WTC11 (cell line): ENCODE measurements at regions not wholly inside any gene's neighbourhood (a gene's known extent, or its start where the extent isn't known, plus 50 kb on each side); places are given as distances from the start of the nearest gene placed in this dataset.

Experiments
- ATAC-seq: fragments of 200-7000 bp; cut with Tn5 transposase; 2 replicates; pipeline ENCODE4 v1.10.0; 2021; ENCODE audit warnings: mild to moderate bottlenecking, moderate library complexity
- CTCF ChIA-PET: fragments of 300-600 bp; sonication (Branson Sonifier 250); formaldehyde crosslinking; loops from one replicate; lab custom pipeline; 2021; ENCODE audit warnings: antibody characterized with exemption; lab: Charles Lee
- POLR2A ChIA-PET: fragments of 350-600 bp; sonication (Branson Sonifier 250); formaldehyde crosslinking; loops from one replicate; lab custom pipeline; 2021; ENCODE audit warnings: antibody characterized with exemption; lab: Charles Lee
- DNase-seq: peaks from one replicate; pipeline ENCODE4 v3.0.0; 2021; ENCODE audit warnings: low spot score
- H3K27ac Mint-ChIP-seq: 2 replicates; pipeline ENCODE4 v1.8.0; 2021; ENCODE audit warnings: mixed read lengths
- H3K27me3 Mint-ChIP-seq: 2 replicates; pipeline ENCODE4 v1.8.0; 2021; ENCODE audit warnings: low read depth, mild to moderate bottlenecking, moderate library complexity, mixed read lengths
- H3K36me3 Mint-ChIP-seq: 2 replicates; pipeline ENCODE4 v1.8.0; 2021; ENCODE audit warnings: mixed read lengths
- H3K4me1 Mint-ChIP-seq: 2 replicates; pipeline ENCODE4 v1.8.0; 2022; ENCODE audit warnings: mixed read lengths
- H3K4me3 Mint-ChIP-seq: 2 replicates; pipeline ENCODE4 v1.8.0; 2021; ENCODE audit warnings: mild to moderate bottlenecking, moderate library complexity, mixed read lengths
- H3K9me3 Mint-ChIP-seq: 2 replicates; pipeline ENCODE4 v1.8.0; 2021; ENCODE audit warnings: mixed read lengths
- ETV6 ChIP-seq: sonication (generic); formaldehyde crosslinking; IDR thresholded peaks from 2 replicates; pipeline ENCODE4 v1.8.1; 2022; ENCODE audit warnings: mild to moderate bottlenecking, missing genetic modification reagents
- IRF2 ChIP-seq: sonication (generic); formaldehyde crosslinking; IDR thresholded peaks from 2 replicates; pipeline ENCODE4 v1.8.0; 2022; ENCODE audit warnings: low read depth, missing genetic modification reagents, borderline replicate concordance
- NR1H2 ChIP-seq: sonication (generic); formaldehyde crosslinking; IDR thresholded peaks from 2 replicates; pipeline ENCODE4 v1.9.0; 2021; ENCODE audit warnings: mild to moderate bottlenecking, moderate library complexity, missing genetic modification reagents
- SOX15 ChIP-seq: fragments of 250-450 bp; sonication (Bioruptor Pico); IDR thresholded peaks from 2 replicates; pipeline ENCODE4 v1.9.0; 2021; ENCODE audit warnings: mild to moderate bottlenecking
- ZNF423 ChIP-seq: fragments of 250-450 bp; sonication (Bioruptor Pico); IDR thresholded peaks from 2 replicates; pipeline ENCODE4 v2.1.2; 2022; ENCODE audit warnings: mild to moderate bottlenecking, moderate library complexity
- ZNF671 ChIP-seq: fragments of 250-450 bp; sonication (Bioruptor Pico); IDR thresholded peaks from 2 replicates; pipeline ENCODE4 v1.8.0; 2021; ENCODE audit warnings: mild to moderate bottlenecking
- TF ChIP-seq, protein P1 (sequence below): sonication (generic); formaldehyde crosslinking; IDR thresholded peaks from 2 replicates; pipeline ENCODE4 v1.8.1; 2023; ENCODE audit warnings: mild to moderate bottlenecking, missing genetic modification reagents, borderline replicate concordance
- TF ChIP-seq, protein P2 (sequence below): fragments of 250-450 bp; sonication (Bioruptor Pico); conservative IDR thresholded peaks from 2 replicates; pipeline ENCODE4 v1.9.0; 2021; ENCODE audit warnings: mild to moderate bottlenecking
- TF ChIP-seq, protein P3 (sequence below): sonication (generic); formaldehyde crosslinking; IDR thresholded peaks from 2 replicates; pipeline ENCODE4 v1.8.0; 2023; ENCODE audit warnings: missing genetic modification reagents, mild to moderate bottlenecking, borderline replicate concordance
- TF ChIP-seq, protein P4 (sequence below): sonication (generic); formaldehyde crosslinking; IDR thresholded peaks from 2 replicates; pipeline ENCODE4 v1.8.0; 2022; ENCODE audit warnings: mild to moderate bottlenecking, missing genetic modification reagents
- TF ChIP-seq, protein P5 (sequence below): sonication (generic); formaldehyde crosslinking; IDR thresholded peaks from 2 replicates; pipeline ENCODE4 v1.8.0; 2022; ENCODE audit warnings: missing genetic modification reagents

DNA sequence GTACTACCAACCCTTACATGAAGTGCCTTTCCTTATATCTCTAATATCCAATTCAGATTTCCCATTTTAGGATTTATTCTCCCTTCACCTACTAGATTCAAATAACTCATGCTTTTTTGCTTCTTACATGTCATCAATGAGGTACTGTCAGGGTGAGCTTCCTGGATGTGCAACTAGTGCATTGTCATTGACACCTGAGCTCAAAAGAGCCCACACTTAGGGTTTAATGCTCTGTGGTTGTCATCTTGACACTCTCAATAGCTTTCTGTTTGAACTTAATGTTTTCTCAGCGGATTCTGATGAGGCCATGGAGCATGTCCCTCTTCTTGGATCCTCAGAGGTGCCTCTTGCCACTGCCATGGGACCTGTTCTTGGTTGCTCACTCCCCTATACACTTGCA, 1033.3 kb upstream of the EYS start:
- TF ChIP-seq, protein P1, sequence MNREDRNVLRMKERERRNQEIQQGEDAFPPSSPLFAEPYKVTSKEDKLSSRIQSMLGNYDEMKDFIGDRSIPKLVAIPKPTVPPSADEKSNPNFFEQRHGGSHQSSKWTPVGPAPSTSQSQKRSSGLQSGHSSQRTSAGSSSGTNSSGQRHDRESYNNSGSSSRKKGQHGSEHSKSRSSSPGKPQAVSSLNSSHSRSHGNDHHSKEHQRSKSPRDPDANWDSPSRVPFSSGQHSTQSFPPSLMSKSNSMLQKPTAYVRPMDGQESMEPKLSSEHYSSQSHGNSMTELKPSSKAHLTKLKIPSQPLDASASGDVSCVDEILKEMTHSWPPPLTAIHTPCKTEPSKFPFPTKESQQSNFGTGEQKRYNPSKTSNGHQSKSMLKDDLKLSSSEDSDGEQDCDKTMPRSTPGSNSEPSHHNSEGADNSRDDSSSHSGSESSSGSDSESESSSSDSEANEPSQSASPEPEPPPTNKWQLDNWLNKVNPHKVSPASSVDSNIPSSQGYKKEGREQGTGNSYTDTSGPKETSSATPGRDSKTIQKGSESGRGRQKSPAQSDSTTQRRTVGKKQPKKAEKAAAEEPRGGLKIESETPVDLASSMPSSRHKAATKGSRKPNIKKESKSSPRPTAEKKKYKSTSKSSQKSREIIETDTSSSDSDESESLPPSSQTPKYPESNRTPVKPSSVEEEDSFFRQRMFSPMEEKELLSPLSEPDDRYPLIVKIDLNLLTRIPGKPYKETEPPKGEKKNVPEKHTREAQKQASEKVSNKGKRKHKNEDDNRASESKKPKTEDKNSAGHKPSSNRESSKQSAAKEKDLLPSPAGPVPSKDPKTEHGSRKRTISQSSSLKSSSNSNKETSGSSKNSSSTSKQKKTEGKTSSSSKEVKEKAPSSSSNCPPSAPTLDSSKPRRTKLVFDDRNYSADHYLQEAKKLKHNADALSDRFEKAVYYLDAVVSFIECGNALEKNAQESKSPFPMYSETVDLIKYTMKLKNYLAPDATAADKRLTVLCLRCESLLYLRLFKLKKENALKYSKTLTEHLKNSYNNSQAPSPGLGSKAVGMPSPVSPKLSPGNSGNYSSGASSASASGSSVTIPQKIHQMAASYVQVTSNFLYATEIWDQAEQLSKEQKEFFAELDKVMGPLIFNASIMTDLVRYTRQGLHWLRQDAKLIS (CRISPR knock-in tag) = no peak
- TF ChIP-seq SOX15 (CRISPR knock-in tag) (no peak), ZNF671 (no peak), IRF2 (no peak), NR1H2 (CRISPR knock-in tag) (no peak), ETV6 (CRISPR knock-in tag) (no peak), ZNF423 (CRISPR knock-in tag) (no peak)
- TF ChIP-seq, protein P2, sequence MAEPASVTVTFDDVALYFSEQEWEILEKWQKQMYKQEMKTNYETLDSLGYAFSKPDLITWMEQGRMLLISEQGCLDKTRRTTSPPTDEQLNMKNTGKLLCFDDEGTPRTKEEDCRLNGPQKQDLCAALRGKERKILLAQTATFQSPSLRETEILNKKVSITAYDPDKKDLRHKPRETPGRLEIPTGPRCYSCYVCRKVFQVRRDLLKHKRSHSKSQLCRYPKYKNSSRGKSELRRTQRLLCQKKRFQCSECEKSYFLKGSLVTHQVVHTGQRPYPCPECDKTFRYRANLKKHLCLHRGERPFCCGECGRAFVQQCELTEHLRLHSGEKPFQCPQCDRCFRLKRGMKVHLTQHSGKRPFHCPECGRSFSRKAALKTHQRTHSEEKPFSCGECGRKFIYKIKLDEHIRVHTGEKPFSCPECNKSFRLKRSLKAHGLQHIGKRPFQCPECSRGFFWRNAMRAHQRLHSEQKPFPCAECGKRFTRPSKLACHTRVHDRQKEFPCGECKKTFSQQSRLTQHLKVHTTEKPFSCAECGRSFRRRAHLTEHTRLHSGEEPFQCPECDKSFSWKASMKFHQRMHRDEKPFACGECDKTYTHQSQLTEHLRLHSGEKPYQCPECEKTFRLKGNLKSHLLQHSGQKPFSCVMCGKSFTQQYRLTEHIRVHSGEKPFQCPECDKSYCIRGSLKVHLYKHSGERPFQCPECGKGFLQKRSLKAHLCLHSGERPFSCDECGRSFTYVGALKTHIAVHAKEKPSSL (CRISPR knock-in tag) = no peak
- TF ChIP-seq, protein P3, sequence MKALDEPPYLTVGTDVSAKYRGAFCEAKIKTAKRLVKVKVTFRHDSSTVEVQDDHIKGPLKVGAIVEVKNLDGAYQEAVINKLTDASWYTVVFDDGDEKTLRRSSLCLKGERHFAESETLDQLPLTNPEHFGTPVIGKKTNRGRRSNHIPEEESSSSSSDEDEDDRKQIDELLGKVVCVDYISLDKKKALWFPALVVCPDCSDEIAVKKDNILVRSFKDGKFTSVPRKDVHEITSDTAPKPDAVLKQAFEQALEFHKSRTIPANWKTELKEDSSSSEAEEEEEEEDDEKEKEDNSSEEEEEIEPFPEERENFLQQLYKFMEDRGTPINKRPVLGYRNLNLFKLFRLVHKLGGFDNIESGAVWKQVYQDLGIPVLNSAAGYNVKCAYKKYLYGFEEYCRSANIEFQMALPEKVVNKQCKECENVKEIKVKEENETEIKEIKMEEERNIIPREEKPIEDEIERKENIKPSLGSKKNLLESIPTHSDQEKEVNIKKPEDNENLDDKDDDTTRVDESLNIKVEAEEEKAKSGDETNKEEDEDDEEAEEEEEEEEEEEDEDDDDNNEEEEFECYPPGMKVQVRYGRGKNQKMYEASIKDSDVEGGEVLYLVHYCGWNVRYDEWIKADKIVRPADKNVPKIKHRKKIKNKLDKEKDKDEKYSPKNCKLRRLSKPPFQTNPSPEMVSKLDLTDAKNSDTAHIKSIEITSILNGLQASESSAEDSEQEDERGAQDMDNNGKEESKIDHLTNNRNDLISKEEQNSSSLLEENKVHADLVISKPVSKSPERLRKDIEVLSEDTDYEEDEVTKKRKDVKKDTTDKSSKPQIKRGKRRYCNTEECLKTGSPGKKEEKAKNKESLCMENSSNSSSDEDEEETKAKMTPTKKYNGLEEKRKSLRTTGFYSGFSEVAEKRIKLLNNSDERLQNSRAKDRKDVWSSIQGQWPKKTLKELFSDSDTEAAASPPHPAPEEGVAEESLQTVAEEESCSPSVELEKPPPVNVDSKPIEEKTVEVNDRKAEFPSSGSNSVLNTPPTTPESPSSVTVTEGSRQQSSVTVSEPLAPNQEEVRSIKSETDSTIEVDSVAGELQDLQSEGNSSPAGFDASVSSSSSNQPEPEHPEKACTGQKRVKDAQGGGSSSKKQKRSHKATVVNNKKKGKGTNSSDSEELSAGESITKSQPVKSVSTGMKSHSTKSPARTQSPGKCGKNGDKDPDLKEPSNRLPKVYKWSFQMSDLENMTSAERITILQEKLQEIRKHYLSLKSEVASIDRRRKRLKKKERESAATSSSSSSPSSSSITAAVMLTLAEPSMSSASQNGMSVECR (CRISPR knock-in tag) = no peak
- TF ChIP-seq, protein P4, sequence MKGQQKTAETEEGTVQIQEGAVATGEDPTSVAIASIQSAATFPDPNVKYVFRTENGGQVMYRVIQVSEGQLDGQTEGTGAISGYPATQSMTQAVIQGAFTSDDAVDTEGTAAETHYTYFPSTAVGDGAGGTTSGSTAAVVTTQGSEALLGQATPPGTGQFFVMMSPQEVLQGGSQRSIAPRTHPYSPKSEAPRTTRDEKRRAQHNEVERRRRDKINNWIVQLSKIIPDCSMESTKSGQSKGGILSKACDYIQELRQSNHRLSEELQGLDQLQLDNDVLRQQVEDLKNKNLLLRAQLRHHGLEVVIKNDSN (CRISPR knock-in tag) = no peak
- TF ChIP-seq, protein P5, sequence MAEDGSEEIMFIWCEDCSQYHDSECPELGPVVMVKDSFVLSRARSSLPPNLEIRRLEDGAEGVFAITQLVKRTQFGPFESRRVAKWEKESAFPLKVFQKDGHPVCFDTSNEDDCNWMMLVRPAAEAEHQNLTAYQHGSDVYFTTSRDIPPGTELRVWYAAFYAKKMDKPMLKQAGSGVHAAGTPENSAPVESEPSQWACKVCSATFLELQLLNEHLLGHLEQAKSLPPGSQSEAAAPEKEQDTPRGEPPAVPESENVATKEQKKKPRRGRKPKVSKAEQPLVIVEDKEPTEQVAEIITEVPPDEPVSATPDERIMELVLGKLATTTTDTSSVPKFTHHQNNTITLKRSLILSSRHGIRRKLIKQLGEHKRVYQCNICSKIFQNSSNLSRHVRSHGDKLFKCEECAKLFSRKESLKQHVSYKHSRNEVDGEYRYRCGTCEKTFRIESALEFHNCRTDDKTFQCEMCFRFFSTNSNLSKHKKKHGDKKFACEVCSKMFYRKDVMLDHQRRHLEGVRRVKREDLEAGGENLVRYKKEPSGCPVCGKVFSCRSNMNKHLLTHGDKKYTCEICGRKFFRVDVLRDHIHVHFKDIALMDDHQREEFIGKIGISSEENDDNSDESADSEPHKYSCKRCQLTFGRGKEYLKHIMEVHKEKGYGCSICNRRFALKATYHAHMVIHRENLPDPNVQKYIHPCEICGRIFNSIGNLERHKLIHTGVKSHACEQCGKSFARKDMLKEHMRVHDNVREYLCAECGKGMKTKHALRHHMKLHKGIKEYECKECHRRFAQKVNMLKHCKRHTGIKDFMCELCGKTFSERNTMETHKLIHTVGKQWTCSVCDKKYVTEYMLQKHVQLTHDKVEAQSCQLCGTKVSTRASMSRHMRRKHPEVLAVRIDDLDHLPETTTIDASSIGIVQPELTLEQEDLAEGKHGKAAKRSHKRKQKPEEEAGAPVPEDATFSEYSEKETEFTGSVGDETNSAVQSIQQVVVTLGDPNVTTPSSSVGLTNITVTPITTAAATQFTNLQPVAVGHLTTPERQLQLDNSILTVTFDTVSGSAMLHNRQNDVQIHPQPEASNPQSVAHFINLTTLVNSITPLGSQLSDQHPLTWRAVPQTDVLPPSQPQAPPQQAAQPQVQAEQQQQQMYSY = no peak
- no peak overlapping the region for H3K4me3 Mint-ChIP-seq
- H3K4me1 Mint-ChIP-seq = peaks cover 6% of the 10 kb centered on the region
- peaks cover 5% of the 10 kb centered on the region; the same call in 1 of the 2 replicates for H3K36me3 Mint-ChIP-seq
- POLR2A ChIA-PET = no interaction called here
- no peaks in the 10 kb centered on the region for H3K27me3 Mint-ChIP-seq
- CTCF ChIA-PET = no interaction called here
- ATAC-seq (no peak), DNase-seq (no peak)
- no peak overlapping the region for H3K27ac Mint-ChIP-seq
- H3K9me3 Mint-ChIP-seq = peaks cover 36% of the 10 kb centered on the region
